ENCODE measurements at regions not wholly inside any gene's neighbourhood (a gene's known extent, or its start where the extent isn't known, plus 50 kb on each side); places are given as distances from the start of the nearest gene placed in this dataset.

GRCh38 chr12:38490073-38490472, 173.5 kb downstream of the ALG10B start:
- H3K4me1 Mint-ChIP-seq: peaks cover 23% of the 10 kb centered on the region
- H3K4me3 Mint-ChIP-seq: no peak overlapping the region
- no peaks in the 10 kb centered on the region for H3K36me3 Mint-ChIP-seq (ENCODE audit: low read depth)
- DNase-seq: no peak
- Histone ChIP-seq H3K36me3 (ENCODE audit: control insufficient read depth, insufficient read depth, low read length) (no peaks in the 10 kb centered on the region), H3K9me3 (ENCODE audit: control insufficient read depth, low read length) (peaks cover 4% of the 10 kb centered on the region), H3K27me3 (ENCODE audit: control insufficient read depth, insufficient read depth, low read length, poor library complexity, severe bottlenecking) (no peaks in the 10 kb centered on the region), H3K4me3 (ENCODE audit: low read length) (no peak overlapping the region), H3K27ac (ENCODE audit: low read depth, low read length) (no peak overlapping the region), H3K4me1 (ENCODE audit: control insufficient read depth, insufficient read depth, low read length) (peaks cover 8% of the 10 kb centered on the region), H3K9ac (ENCODE audit: extremely low read depth, low read length, poor library complexity, severe bottlenecking) (no peak overlapping the region)
- no peaks in the 10 kb centered on the region for H3K27me3 Mint-ChIP-seq (ENCODE audit: insufficient read depth)
- peaks cover 5% of the 10 kb centered on the region for H3K9me3 Mint-ChIP-seq
- WGBS, 2 experiments (ENCODE audit: insufficient coverage in 1 of 2, insufficient read length in 1 of 2): 43 to 66% methylated on average over 2 to 4 of the region's 5 CpGs
- TF ChIP-seq, protein P1, sequence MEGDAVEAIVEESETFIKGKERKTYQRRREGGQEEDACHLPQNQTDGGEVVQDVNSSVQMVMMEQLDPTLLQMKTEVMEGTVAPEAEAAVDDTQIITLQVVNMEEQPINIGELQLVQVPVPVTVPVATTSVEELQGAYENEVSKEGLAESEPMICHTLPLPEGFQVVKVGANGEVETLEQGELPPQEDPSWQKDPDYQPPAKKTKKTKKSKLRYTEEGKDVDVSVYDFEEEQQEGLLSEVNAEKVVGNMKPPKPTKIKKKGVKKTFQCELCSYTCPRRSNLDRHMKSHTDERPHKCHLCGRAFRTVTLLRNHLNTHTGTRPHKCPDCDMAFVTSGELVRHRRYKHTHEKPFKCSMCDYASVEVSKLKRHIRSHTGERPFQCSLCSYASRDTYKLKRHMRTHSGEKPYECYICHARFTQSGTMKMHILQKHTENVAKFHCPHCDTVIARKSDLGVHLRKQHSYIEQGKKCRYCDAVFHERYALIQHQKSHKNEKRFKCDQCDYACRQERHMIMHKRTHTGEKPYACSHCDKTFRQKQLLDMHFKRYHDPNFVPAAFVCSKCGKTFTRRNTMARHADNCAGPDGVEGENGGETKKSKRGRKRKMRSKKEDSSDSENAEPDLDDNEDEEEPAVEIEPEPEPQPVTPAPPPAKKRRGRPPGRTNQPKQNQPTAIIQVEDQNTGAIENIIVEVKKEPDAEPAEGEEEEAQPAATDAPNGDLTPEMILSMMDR (conservative IDR thresholded peaks at IDR 0.05): no peak
- H3K27ac Mint-ChIP-seq: no peak overlapping the region

GRCh38 chr12:38490941-38491340, 174.4 kb downstream of the ALG10B start:
- no peak overlapping the region for H3K9ac ChIP-seq (ENCODE audit: extremely low read depth, low read length, poor library complexity, severe bottlenecking)
- H3K4me1 ChIP-seq (ENCODE audit: control insufficient read depth, insufficient read depth, low read length): peaks cover 3% of the 10 kb centered on the region
- H3K36me3 ChIP-seq (ENCODE audit: control insufficient read depth, insufficient read depth, low read length): no peaks in the 10 kb centered on the region
- no peak overlapping the region for H3K27ac ChIP-seq (ENCODE audit: low read depth, low read length)
- Mint-ChIP-seq H3K27me3 (ENCODE audit: insufficient read depth) (no peaks in the 10 kb centered on the region), H3K27ac (no peak overlapping the region), H3K9me3 (peaks cover 5% of the 10 kb centered on the region), H3K36me3 (ENCODE audit: low read depth) (no peaks in the 10 kb centered on the region), H3K4me3 (no peak overlapping the region), H3K4me1 (peaks cover 14% of the 10 kb centered on the region)
- no peaks in the 10 kb centered on the region for H3K27me3 ChIP-seq (ENCODE audit: control insufficient read depth, insufficient read depth, low read length, poor library complexity, severe bottlenecking)
- H3K4me3 ChIP-seq (ENCODE audit: low read length): no peak overlapping the region
- DNase-seq: no peak
- peaks cover 4% of the 10 kb centered on the region for H3K9me3 ChIP-seq (ENCODE audit: control insufficient read depth, low read length)
- TF ChIP-seq, protein P1 (conservative IDR thresholded peaks at IDR 0.05): no peak
- 65 to 80% methylated on average over 1 of the region's 1 CpG for WGBS, 2 experiments (ENCODE audit: insufficient coverage in 1 of 2, insufficient read length in 1 of 2)

GRCh38 chr12:38501481-38501880, 184.9 kb downstream of the ALG10B start:
- peaks cover 23% of the 10 kb centered on the region for H3K9me3 Mint-ChIP-seq
- DNase-seq: no peak
- peaks cover 21% of the 10 kb centered on the region for H3K9me3 ChIP-seq (ENCODE audit: control insufficient read depth, low read length)
- H3K27ac ChIP-seq (ENCODE audit: low read depth, low read length): no peak overlapping the region
- H3K36me3 Mint-ChIP-seq (ENCODE audit: low read depth): peaks cover 9% of the 10 kb centered on the region
- H3K27me3 ChIP-seq (ENCODE audit: control insufficient read depth, insufficient read depth, low read length, poor library complexity, severe bottlenecking): no peaks in the 10 kb centered on the region
- TF ChIP-seq, protein P1 (conservative IDR thresholded peaks at IDR 0.05): no peak
- WGBS, 2 experiments (ENCODE audit: insufficient coverage in 1 of 2, insufficient read length in 1 of 2): 79 to 94% methylated on average over 4 of the region's 4 CpGs
- no peaks in the 10 kb centered on the region for H3K4me1 ChIP-seq (ENCODE audit: control insufficient read depth, insufficient read depth, low read length)
- H3K27ac Mint-ChIP-seq: no peak overlapping the region
- peaks cover 24% of the 10 kb centered on the region for H3K4me1 Mint-ChIP-seq
- H3K27me3 Mint-ChIP-seq (ENCODE audit: insufficient read depth): no peaks in the 10 kb centered on the region
- H3K36me3 ChIP-seq (ENCODE audit: control insufficient read depth, insufficient read depth, low read length): no peaks in the 10 kb centered on the region
- no peak overlapping the region for H3K4me3 Mint-ChIP-seq
- no peak overlapping the region for H3K4me3 ChIP-seq (ENCODE audit: low read length)
- no peak overlapping the region for H3K9ac ChIP-seq (ENCODE audit: extremely low read depth, low read length, poor library complexity, severe bottlenecking)

Data from endodermal cell (in vitro differentiated cells).